H9 (cell line): ENCODE measurements at regions not wholly inside any gene's neighbourhood (a gene's known extent, or its start where the extent isn't known, plus 50 kb on each side); places are given as distances from the start of the nearest gene placed in this dataset.

Source experiments
- DNase-seq: peaks from one replicate; pipeline ENCODE4 v3.0.0-alpha.2; 2017
- H2AFZ ChIP-seq: one replicate; pipeline ENCODE4 v1.6.1; 2013; ENCODE audit warnings: mild to moderate bottlenecking, low read length, control low read depth, moderate library complexity
- H2AK5ac ChIP-seq: 2 replicates; pipeline ENCODE4 v1.6.1; 2013; ENCODE audit warnings: low read length, control low read depth, mixed read lengths; ENCODE audit not compliant: insufficient read length
- H2BK120ac ChIP-seq: one replicate; pipeline ENCODE4 v1.6.1; 2013; ENCODE audit warnings: low read depth, mild to moderate bottlenecking, low read length, control low read depth, inconsistent platforms; ENCODE audit not compliant: poor library complexity, severe bottlenecking
- H2BK12ac ChIP-seq: 2 replicates; pipeline ENCODE4 v1.6.1; 2013; ENCODE audit warnings: low read length, control low read depth, mixed read lengths, low read depth; ENCODE audit not compliant: insufficient read length
- H2BK15ac ChIP-seq: 2 replicates; pipeline ENCODE4 v1.6.1; 2013; ENCODE audit warnings: low read depth, low read length, control low read depth
- H2BK20ac ChIP-seq: one replicate; pipeline ENCODE4 v1.6.1; 2013; ENCODE audit warnings: low read depth, mild to moderate bottlenecking, low read length, control low read depth, inconsistent platforms; ENCODE audit not compliant: poor library complexity, severe bottlenecking
- H2BK5ac ChIP-seq: 2 replicates; pipeline ENCODE4 v1.6.1; 2013; ENCODE audit warnings: low read length, control low read depth, mixed read lengths; ENCODE audit not compliant: insufficient read length
- H3K14ac ChIP-seq: 2 replicates; pipeline ENCODE4 v1.6.1; 2013; ENCODE audit warnings: low read length, control low read depth; ENCODE audit not compliant: insufficient read depth
- H3K18ac ChIP-seq: 2 replicates; pipeline ENCODE4 v1.6.1; 2013; ENCODE audit warnings: low read depth, mild to moderate bottlenecking, mixed read lengths, low read length, control low read depth; ENCODE audit not compliant: insufficient read length
- H3K23ac ChIP-seq: 2 replicates; pipeline ENCODE4 v1.6.1; 2013; ENCODE audit warnings: low read length, control low read depth, mixed read lengths, low read depth; ENCODE audit not compliant: insufficient read length
- H3K23me2 ChIP-seq: 2 replicates; pipeline ENCODE4 v1.6.1; 2013; ENCODE audit warnings: low read depth, mild to moderate bottlenecking, mixed read lengths, low read length, control low read depth; ENCODE audit not compliant: insufficient read length, poor library complexity, severe bottlenecking
- H3K27ac ChIP-seq: 2 replicates; pipeline ENCODE4 v1.5.1; 2013; ENCODE audit warnings: low read length, control low read depth, mixed read lengths, low read depth; ENCODE audit not compliant: insufficient read length
- H3K27me3 ChIP-seq: 2 replicates; pipeline ENCODE4 v1.6.1; 2013; ENCODE audit warnings: low read length, control low read depth, inconsistent platforms; ENCODE audit not compliant: insufficient read depth
- H3K4ac ChIP-seq: 2 replicates; pipeline ENCODE4 v1.6.1; 2013; ENCODE audit warnings: low read depth, mild to moderate bottlenecking, control low read depth, inconsistent platforms, low read length, moderate library complexity
- H3K4me1 ChIP-seq: 2 replicates; pipeline ENCODE4 v1.6.1; 2013; ENCODE audit warnings: low read length, control low read depth, inconsistent platforms; ENCODE audit not compliant: insufficient read depth
- H3K4me2 ChIP-seq: 2 replicates; pipeline ENCODE4 v1.6.1; 2013; ENCODE audit warnings: low read length, control low read depth, mixed read lengths; ENCODE audit not compliant: insufficient read length, insufficient read depth
- H3K56ac ChIP-seq: 2 replicates; pipeline ENCODE4 v1.6.1; 2013; ENCODE audit warnings: low read depth, mild to moderate bottlenecking, mixed read lengths, low read length, control low read depth; ENCODE audit not compliant: insufficient read length
- H3K79me1 ChIP-seq: 2 replicates; pipeline ENCODE4 v1.6.1; 2013; ENCODE audit warnings: low read depth, mild to moderate bottlenecking, moderate library complexity, low read length, control low read depth, inconsistent platforms; ENCODE audit not compliant: insufficient read depth, poor library complexity, severe bottlenecking
- H3K79me2 ChIP-seq: 2 replicates; pipeline ENCODE4 v1.6.1; 2013; ENCODE audit warnings: low read length, control low read depth, inconsistent platforms; ENCODE audit not compliant: insufficient read depth
- H3K9ac ChIP-seq: 2 replicates; pipeline ENCODE4 v1.6.1; 2013; ENCODE audit warnings: low read length, control low read depth, mixed read lengths; ENCODE audit not compliant: insufficient read length; ENCODE audit errors: extremely low read depth
- H3K9me3 ChIP-seq: one replicate; pipeline ENCODE4 v1.6.1; 2013; ENCODE audit warnings: low read depth, low read length, inconsistent platforms; ENCODE audit not compliant: control insufficient read depth
- H3T11ph ChIP-seq: one replicate; pipeline ENCODE4 v1.6.1; 2013; ENCODE audit warnings: mild to moderate bottlenecking, low read length, control low read depth, inconsistent platforms
- H4K20me1 ChIP-seq: one replicate; pipeline ENCODE4 v1.6.1; 2013; ENCODE audit not compliant: control insufficient read depth, insufficient read length, insufficient read depth
- H4K5ac ChIP-seq: 2 replicates; pipeline ENCODE4 v1.6.1; 2013; ENCODE audit warnings: low read depth, mild to moderate bottlenecking, mixed read lengths, low read length, control low read depth; ENCODE audit not compliant: insufficient read length
- H4K8ac ChIP-seq: replicated peaks from 2 replicates; pipeline ENCODE4 v1.6.1; 2013; ENCODE audit warnings: low read length, control low read depth, mixed read lengths, low read depth; ENCODE audit not compliant: insufficient read length
- H4K91ac ChIP-seq: 2 replicates; pipeline ENCODE4 v1.6.1; 2013; ENCODE audit warnings: low read depth, mild to moderate bottlenecking, moderate library complexity, mixed read lengths, low read length, control low read depth; ENCODE audit not compliant: insufficient read length
- H3K27ac Mint-ChIP-seq, 3 experiments: 2 replicates in 2 of 3; 3 replicates in 1 of 3; pipeline ENCODE4 v1.8.0; 2020 to 2021; ENCODE audit warnings: mixed read lengths in 3 of 3, mild to moderate bottlenecking in 1 of 3, moderate library complexity in 1 of 3
- H3K27me3 Mint-ChIP-seq: 2 replicates; pipeline ENCODE4 v1.8.0; 2021; ENCODE audit warnings: low read depth, mild to moderate bottlenecking, moderate library complexity, mixed read lengths
- H3K36me3 Mint-ChIP-seq, 3 experiments: 2 replicates in 2 of 3; 3 replicates in 1 of 3; pipeline ENCODE4 v1.8.0; 2020 to 2021; ENCODE audit warnings: low read depth in 3 of 3, mixed read lengths in 3 of 3; ENCODE audit not compliant: insufficient read depth in 1 of 3
- H3K4me1 Mint-ChIP-seq, 2 experiments: 2 replicates each; pipeline ENCODE4 v1.8.0; 2020; ENCODE audit warnings: mixed read lengths in 2 of 2
- H3K4me3 Mint-ChIP-seq, 2 experiments: 2 replicates in 1 of 2; 3 replicates in 1 of 2; pipeline ENCODE4 v1.8.0; 2020 to 2021; ENCODE audit warnings: mild to moderate bottlenecking in 2 of 2, mixed read lengths in 2 of 2, moderate library complexity in 1 of 2
- H3K9me3 Mint-ChIP-seq, 2 experiments: 2 replicates in 1 of 2; 3 replicates in 1 of 2; pipeline ENCODE4 v1.8.0; 2020; ENCODE audit warnings: mild to moderate bottlenecking in 2 of 2, mixed read lengths in 2 of 2, moderate library complexity in 1 of 2
- WGBS: extraction: QIAGEN DNeasy Blood & Tissue Kit; methylation state at CpG from one replicate; pipeline ENCODE4 v1.1.7; 2013; ENCODE audit warnings: missing lambda C conversion rate, low lambda C conversion rate, mixed read lengths; ENCODE audit not compliant: insufficient read length; ENCODE audit errors: extremely low coverage; 5-methylcytosine and 5-hydroxymethylcytosine counted together
- TF ChIP-seq, protein P1 (sequence below): fragments of 200-600 bp; sonication (generic); conservative IDR thresholded peaks from 3 replicates; pipeline ENCODE4 v1.8.0; 2021; ENCODE audit warnings: antibody characterized with exemption, mild to moderate bottlenecking

DNA sequence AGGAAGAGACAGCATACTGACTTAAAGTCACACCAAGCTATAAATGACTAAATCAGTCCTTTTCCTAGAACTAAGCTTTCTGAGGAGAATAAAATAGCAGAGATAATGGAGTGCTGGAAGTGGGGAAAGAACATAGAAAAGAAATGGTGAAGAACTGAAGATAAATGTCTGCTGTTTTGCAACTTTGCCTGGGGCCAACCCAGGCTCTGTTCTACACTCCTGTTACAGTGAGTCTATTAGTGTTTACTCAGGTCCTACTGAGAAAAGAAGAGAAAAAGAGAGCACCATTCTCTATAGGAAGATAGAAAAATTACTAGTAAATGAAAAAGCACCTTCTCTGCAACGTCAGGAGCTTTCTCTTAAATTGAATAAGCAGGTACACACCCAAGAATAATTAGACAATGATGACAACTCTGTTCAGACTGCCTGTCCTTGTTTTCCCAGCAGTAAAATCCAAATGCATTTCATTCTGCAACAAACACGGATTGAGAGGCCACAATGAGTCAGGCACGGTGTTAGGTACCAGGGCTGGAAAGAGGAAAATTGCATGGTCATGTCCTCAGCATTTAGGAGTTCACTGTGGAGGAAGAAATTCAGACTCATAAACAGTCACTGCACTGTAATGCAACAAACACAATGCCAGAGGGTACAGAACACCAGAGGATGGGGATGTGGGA lies 139.4 kb upstream of the CAMK1G start:
- Histone ChIP-seq H2BK15ac (no peak overlapping the region), H4K5ac (no peak overlapping the region), H2AFZ (no peak overlapping the region), H2BK5ac (no peak overlapping the region), H3K27ac (no peak overlapping the region), H3T11ph (no peak overlapping the region), H3K9ac (no peak overlapping the region), H3K79me1 (no peaks in the 10 kb centered on the region), H3K79me2 (no peaks in the 10 kb centered on the region), H2BK120ac (no peak overlapping the region), H3K27me3 (no peaks in the 10 kb centered on the region), H3K4me1 (no peaks in the 10 kb centered on the region), H3K4ac (no peak overlapping the region), H3K18ac (no peak overlapping the region), H4K8ac (no peak overlapping the region), H3K9me3 (no peaks in the 10 kb centered on the region), H3K56ac (no peak overlapping the region), H4K20me1 (no peaks in the 10 kb centered on the region), H4K91ac (no peak overlapping the region), H3K23me2 (no peaks in the 10 kb centered on the region), H3K14ac (no peak overlapping the region), H3K4me2 (no peak overlapping the region), H2BK12ac (no peak overlapping the region), H2AK5ac (no peak overlapping the region), H3K23ac (no peak overlapping the region), H2BK20ac (no peak overlapping the region)
- H3K4me3 Mint-ChIP-seq = no peak overlapping the region
- no peak overlapping the region for H3K27ac Mint-ChIP-seq
- DNase-seq = no peak
- H3K36me3 Mint-ChIP-seq = peaks cover 0 to 7% (median 5%) of the 10 kb centered on the region in 3 experiments; a peak in 5 of 7 replicates
- H3K4me1 Mint-ChIP-seq = peaks cover 7 to 23% of the 10 kb centered on the region in 2 experiments
- WGBS = no CpG with 5 or more reads among the region's 3 CpGs
- H3K9me3 Mint-ChIP-seq = peaks cover 5 to 7% of the 10 kb centered on the region in 2 experiments; a peak in 4 of 5 replicates
- H3K27me3 Mint-ChIP-seq = no peaks in the 10 kb centered on the region
- TF ChIP-seq, protein P1, sequence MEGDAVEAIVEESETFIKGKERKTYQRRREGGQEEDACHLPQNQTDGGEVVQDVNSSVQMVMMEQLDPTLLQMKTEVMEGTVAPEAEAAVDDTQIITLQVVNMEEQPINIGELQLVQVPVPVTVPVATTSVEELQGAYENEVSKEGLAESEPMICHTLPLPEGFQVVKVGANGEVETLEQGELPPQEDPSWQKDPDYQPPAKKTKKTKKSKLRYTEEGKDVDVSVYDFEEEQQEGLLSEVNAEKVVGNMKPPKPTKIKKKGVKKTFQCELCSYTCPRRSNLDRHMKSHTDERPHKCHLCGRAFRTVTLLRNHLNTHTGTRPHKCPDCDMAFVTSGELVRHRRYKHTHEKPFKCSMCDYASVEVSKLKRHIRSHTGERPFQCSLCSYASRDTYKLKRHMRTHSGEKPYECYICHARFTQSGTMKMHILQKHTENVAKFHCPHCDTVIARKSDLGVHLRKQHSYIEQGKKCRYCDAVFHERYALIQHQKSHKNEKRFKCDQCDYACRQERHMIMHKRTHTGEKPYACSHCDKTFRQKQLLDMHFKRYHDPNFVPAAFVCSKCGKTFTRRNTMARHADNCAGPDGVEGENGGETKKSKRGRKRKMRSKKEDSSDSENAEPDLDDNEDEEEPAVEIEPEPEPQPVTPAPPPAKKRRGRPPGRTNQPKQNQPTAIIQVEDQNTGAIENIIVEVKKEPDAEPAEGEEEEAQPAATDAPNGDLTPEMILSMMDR = no peak
